GM18517 (cell line): ENCODE measurements at regions not wholly inside any gene's neighbourhood (a gene's known extent, or its start where the extent isn't known, plus 50 kb on each side); places are given as distances from the start of the nearest gene placed in this dataset.
"Not testable (repeated sequence)": the region's sequence is repeated elsewhere in the genome, so short reads cannot be mapped to it uniquely, and the experiment has no call there.

Experiments used
- ATAC-seq: cut with Tn5 transposase; IDR thresholded peaks from one replicate; pipeline ENCODE4 v1.9.1; 2021; ENCODE audit warnings: mild to moderate bottlenecking, moderate library complexity; ENCODE audit not compliant: unreplicated experiment

GRCh38 chr21:17189963-17190362, 322.9 kb upstream of the CXADR start:
- no peak for ATAC-seq

DNA sequence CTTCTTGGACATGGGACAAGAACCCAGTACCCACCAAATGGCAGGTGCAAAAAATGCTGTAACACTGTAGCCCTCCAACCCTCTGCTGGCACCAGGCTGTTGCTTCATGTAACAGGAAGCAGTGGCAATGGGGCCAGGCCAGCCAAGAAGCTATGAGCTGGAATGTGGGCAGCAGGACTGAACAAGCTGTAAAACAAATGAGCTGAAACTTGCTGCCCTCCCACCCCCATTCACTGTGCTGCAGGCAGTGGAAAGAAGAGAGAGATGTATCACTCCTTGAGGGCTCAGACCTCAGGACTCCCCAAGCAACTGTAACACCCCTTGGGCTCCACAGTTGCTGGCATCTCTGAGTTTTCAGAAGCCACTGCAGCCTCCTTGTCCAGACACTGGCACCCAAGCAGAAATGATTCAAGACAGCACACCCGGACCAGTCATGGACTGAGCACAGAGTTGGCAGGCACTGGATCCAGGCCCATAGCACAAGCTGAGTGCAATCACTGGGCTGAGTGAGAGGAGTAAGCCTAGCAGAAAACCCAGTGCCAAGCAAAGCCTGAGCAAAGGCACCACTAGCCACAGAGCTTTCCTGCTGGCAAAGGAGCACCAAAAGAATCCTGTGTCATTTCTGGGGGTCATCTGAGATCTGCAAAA, 321.4 kb upstream of the CXADR start:
- ATAC-seq: no peak

- no peak for ATAC-seq
Measured at GRCh38 chr21:17195351-17195750, 317.5 kb upstream of the CXADR start.

DNA sequence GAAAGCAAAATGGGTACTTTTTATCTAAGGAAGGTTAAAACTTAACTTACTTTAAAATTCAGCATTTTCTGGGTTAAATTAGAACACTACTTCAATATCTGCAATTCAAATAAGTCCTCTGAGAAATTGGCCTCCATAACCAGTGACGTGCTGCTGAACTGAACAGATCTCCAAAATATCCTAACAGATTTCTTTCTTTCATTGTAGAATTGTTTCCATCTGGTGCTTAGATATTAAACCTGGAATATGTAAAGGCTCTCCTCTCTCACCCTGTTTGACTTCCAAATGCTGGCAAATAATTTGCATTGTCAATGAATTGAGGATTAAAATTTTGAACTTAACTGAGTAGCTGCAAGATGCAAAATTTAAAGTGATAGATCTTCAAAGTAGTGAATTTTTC, 316.9 kb upstream of the CXADR start:
- ATAC-seq: no peak

DNA sequence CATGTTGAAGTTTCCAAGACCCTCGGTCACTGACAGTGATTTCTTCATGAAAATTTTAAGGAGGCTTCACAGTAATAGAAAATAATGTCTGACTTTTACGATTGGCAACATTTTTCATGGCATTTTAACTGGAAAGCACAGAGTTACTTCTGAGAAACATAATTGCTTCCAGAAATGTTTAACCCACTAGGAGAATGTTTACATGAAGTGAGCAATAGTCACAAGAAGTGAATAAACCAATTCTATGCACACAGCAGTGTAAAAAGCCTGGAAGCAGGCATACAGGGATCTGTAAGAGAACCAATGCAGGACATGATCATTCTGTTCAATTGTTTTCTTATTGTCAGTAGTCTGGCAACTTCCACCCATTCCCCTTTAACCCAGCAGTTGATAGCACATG, 316.2 kb upstream of the CXADR start:
- ATAC-seq: no peak

DNA sequence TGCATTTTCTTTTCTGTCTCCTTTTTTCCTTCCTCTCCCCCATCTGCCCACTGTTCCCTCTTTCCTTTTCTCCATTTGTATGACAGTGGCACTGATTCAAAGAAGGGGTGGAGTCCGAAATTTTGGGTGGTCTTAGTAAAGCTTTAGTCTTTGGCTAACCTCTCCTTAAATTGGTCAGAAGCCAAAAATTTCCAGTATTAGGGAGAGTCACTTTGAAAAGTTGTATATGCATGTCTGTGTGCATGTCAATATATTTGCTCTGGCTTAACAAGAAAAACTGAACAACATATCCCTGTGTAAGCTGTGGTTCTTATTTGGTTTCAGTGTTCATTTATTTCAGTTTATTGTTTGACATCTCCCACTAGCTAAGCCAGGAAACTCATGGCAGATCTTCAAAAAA, 314.8 kb upstream of the CXADR start:
- no peak for ATAC-seq

GRCh38 chr21:17200250-17200649, 312.6 kb upstream of the CXADR start:
- no peak for ATAC-seq

DNA sequence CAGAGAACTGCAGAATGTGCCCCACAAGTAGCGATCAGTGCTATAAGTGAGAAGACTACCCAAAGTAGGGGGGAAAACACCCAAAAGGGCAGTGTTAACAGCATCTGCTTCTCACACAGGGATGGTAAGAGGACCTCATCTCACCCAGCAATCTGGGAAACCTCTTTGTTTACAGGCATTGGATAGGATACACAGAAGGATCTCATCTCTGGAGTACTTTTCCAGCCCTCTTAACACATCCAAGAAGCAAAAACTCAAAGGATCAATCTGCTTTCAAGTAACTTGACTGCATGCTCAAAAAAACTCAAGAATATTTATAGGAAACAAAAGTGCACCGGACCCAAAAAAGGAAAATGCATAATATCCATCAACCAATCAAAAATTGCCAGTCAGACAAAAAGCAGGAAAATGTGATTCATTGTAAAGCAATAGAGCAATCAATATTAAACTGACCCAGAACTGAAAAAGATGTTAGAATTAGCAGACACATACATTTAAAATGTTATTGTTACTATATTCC, 311.0 kb upstream of the CXADR start:
- ATAC-seq: no peak

DNA sequence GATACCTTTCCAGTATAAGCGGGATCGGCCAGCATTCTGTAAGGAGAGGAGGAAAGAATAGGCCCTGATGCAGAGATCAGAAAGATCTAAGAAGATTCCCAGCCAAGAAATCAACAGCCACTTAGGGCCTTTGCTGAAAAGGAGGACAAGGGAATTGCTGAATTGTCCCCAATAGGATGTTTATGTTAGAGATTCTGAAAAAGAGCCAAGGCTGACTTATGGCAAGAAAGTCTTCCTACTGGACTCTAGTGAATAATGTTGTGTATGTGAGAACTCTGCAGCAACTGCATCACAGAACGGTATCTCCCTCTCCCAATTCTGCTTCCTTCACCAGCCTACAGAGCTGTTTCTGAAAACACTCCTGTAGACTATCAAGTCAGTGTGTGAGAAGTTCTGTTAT, 298.0 kb upstream of the CXADR start:
- no peak for ATAC-seq

- not testable (repeated sequence) for ATAC-seq
Measured at GRCh38 chr21:17219050-17219449, 293.8 kb upstream of the CXADR start.

DNA sequence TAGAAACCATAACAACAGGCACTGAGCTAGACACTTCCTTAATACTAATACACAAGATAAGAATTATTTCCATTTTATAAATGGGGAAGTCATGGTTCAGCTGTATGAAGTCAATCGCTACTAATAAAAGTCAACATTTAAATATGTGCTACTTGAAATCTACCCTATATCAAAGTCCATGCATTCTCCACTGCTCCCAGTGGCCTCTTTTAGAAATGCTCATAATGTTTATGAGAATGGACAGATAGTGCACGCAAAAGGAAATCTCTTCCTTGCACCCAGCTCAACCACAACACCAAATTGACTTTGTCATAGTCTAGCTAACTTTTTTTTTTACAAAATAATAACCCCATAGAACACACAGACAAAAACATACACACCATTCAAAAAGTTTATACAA, 281.7 kb upstream of the CXADR start:
- no peak for ATAC-seq

DNA sequence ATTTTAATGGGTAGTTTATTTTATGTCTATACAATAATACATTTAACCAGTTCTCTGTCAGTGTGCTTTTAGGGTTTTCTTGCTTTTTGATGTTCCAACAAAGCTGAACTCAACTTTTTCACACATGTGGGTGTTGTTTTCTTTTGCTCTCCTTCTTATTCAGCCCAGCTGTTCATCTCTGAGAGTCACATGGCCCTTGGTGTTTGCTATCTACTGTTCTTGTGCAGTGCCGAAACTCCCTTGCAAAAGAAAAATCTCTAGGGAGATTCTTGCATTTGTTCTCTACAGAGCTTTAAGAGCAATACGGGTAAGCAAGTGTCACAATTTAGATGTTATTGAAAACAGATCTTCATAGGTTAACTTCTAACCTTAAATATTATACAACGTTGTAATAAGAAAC, 281.1 kb upstream of the CXADR start:
- ATAC-seq: no peak

- ATAC-seq: no peak
Measured at GRCh38 chr21:17238468-17238867, 274.4 kb upstream of the CXADR start.

GRCh38 chr21:17250778-17251241, 262.0 kb upstream of the CXADR start:
- ATAC-seq: no peak

DNA sequence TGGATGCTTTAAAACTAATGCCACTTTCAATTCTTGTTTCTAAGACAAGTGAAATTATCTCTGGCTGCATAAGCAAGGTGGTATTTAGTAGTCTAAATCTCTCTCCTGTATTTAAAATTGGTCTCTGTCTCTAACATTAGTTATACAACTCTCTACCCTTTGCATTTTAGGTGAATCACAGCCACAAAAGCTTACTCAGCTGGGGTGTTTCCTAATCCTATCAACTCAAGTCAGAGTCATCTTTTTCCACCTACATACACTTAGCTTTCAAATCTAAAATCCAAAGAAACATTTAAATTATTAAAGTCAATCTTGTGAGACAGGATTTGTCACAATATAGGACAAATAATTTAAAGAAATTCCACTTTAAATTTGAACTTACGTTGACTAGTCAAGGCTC, 255.1 kb upstream of the CXADR start:
- ATAC-seq: no peak

DNA sequence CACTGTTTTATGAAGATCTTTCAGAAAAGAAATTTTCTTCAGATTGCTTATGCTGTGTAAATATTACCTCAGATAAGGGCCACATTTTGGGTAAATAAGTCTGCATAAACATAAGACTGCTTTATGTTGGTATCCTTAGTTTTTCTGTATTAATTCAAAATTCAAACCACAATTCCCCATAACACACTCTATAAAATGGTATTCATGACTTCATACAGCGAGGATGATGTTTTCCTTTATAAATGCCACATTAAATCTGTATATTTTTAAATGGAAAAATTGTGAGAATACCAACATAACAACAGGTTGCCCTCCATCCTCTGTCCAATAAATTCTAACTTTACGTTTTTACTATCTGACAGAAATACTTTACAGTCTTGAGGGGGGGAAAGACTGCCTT, 248.7 kb upstream of the CXADR start:
- ATAC-seq: no peak

GRCh38 chr21:17269760-17270159, 243.1 kb upstream of the CXADR start:
- ATAC-seq: no peak

DNA sequence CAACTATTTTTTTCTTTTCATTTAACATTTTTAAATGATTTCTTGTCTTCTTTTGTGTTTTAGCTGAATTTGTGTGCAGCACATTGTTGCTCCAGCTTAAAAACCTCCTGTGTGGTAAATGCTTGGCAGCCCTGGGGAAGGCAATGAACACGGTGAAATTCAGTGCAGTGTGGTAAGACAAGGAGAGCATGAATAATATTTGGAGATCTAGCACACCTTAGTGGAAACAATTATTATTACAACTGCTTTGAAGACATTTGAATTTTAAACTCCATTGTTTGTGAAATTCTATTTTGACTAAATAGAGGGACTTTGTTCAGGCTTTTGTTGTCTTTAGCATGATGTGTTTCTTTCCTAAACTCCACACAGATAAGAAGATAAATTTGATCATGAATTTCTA, 242.6 kb upstream of the CXADR start:
- no peak for ATAC-seq

DNA sequence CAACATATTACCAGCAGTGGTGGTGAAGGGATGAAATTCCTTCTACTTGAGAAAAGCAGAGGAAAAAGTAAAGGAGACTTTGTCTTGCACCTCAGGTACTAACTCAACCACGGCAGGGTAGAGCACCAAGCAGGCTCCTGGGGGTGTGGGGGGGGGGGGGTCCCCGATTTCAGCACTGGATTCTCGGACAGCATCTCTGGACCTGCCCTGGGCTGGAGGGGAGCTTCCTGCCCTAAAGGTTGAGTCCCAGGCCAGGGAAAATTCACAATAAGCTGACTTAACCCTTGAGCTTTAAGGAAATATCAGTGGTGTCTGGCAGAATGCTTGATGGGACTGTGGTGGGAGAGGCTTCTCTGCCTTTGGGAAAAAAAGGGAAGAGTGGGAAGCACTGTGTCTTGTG, 233.2 kb upstream of the CXADR start:
- ATAC-seq: no peak

DNA sequence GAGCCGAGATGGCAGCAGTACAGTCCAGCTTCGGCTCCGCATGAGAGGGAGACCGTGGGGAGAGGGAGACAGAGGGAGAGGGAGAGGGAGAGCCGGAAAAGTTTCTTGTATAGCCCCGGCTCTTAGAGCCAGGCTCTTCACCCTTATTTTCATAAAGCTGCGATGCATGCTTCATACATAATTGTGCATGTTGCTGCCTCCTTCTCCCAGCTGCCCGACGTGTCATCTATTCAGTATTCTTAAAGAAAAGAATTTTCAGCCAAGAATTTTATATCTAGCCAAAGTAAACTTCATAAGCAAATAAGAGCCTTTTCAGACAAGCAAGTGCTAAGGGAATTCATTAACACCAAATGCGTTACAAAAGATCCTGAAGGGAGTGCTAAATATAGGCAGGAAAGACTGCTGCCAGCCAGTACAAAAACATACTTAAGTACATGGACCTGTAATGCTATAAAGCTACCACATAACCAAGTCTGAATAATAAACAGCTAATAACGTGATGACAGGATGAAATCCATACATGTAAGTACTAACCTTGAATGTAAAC, 219.8 kb upstream of the CXADR start:
- not testable (repeated sequence) for ATAC-seq

- no peak for ATAC-seq
Measured at GRCh38 chr21:17295997-17296396, 216.8 kb upstream of the CXADR start.

- ATAC-seq: not testable (repeated sequence)
Measured at GRCh38 chr21:17299576-17299975, 213.3 kb upstream of the CXADR start.

DNA sequence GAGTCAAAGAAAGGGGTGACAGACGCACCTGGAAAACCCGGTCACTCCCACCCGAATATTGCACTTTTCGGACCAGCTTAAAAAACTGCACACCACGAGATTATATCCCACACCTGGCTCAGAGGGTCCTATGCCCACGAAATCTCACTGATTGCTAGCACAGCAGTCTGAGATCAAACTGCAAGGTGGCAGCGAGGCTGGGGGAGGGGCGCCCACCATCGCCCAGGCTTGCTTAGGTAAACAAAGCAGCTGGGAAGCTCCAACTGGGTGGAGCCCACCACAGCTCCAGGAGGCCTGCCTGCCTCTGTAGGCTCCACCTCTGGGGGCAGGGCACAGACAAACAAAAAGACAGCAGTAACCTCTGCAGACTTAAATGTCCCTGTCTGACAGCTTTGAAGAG, 185.1 kb upstream of the CXADR start:
- not testable (repeated sequence) for ATAC-seq
